ENCODE measurements at regions not wholly inside any gene's neighbourhood (a gene's known extent, or its start where the extent isn't known, plus 50 kb on each side); places are given as distances from the start of the nearest gene placed in this dataset.

GRCh38 chr16:7124701-7125100, 207.9 kb upstream of the RBFOX1 start (continued):
- TF ChIP-seq POU6F1 (CRISPR knock-in tag; IDR thresholded peaks at IDR 0.05; ENCODE audit: borderline replicate concordance, low read depth) (no peak), CSDC2 (CRISPR knock-in tag; IDR thresholded peaks at IDR 0.05) (no peak), ISL1 (CRISPR knock-in tag; IDR thresholded peaks at IDR 0.05) (no peak), ESRRG (CRISPR knock-in tag; IDR thresholded peaks at IDR 0.05) (no peak), PPARA (CRISPR knock-in tag; IDR thresholded peaks at IDR 0.05; ENCODE audit: borderline replicate concordance) (no peak), SNAI2 (CRISPR knock-in tag; IDR thresholded peaks at IDR 0.05) (no peak), RARB (CRISPR knock-in tag; IDR thresholded peaks at IDR 0.05) (no peak)

GRCh38 chr16:7124242-7124641, 208.4 kb upstream of the RBFOX1 start:
- no peak for ATAC-seq
- TF ChIP-seq GLIS3 (CRISPR knock-in tag; IDR thresholded peaks at IDR 0.05) = no peak
- TF ChIP-seq SNAI2 (CRISPR knock-in tag; IDR thresholded peaks at IDR 0.05) = no peak
- TF ChIP-seq PPARA (CRISPR knock-in tag; IDR thresholded peaks at IDR 0.05; ENCODE audit: borderline replicate concordance) = no peak
- no peak for TF ChIP-seq TSHZ2 (CRISPR knock-in tag; IDR thresholded peaks at IDR 0.05)
- no peak for TF ChIP-seq OSR1 (CRISPR knock-in tag; IDR thresholded peaks at IDR 0.05)
- no peak for TF ChIP-seq RARB (CRISPR knock-in tag; IDR thresholded peaks at IDR 0.05)
- no peak for TF ChIP-seq ZC3H10 (CRISPR knock-in tag; IDR thresholded peaks at IDR 0.05)
- TF ChIP-seq PATZ1 (CRISPR knock-in tag; IDR thresholded peaks at IDR 0.05; ENCODE audit: borderline replicate concordance) = no peak
- no peak for TF ChIP-seq ARNTL (CRISPR knock-in tag; IDR thresholded peaks at IDR 0.05; ENCODE audit: borderline replicate concordance, low read depth)
- TF ChIP-seq CSRNP3 (CRISPR knock-in tag; IDR thresholded peaks at IDR 0.05) = no peak
- no peak for TF ChIP-seq TCF4 (CRISPR knock-in tag; IDR thresholded peaks at IDR 0.05; ENCODE audit: borderline replicate concordance)
- no peak for TF ChIP-seq ZFP30 (CRISPR knock-in tag; IDR thresholded peaks at IDR 0.05)
- TF ChIP-seq ZNF8 (CRISPR knock-in tag; IDR thresholded peaks at IDR 0.05) = no peak
- TF ChIP-seq TOX (CRISPR knock-in tag; IDR thresholded peaks at IDR 0.05; ENCODE audit: borderline replicate concordance) = no peak
- TF ChIP-seq POU6F1 (CRISPR knock-in tag; IDR thresholded peaks at IDR 0.05; ENCODE audit: borderline replicate concordance, low read depth) = no peak
- no peak for TF ChIP-seq CREB5 (CRISPR knock-in tag; IDR thresholded peaks at IDR 0.05; ENCODE audit: low read depth)
- no peak for TF ChIP-seq BACH2 (CRISPR knock-in tag; IDR thresholded peaks at IDR 0.05; ENCODE audit: borderline replicate concordance)
- TF ChIP-seq ZFP3 (CRISPR knock-in tag; IDR thresholded peaks at IDR 0.05) = no peak
- no peak for TF ChIP-seq CSDC2 (CRISPR knock-in tag; IDR thresholded peaks at IDR 0.05)
- no peak for TF ChIP-seq ESRRG (CRISPR knock-in tag; IDR thresholded peaks at IDR 0.05)

Measured in SK-N-SH treated with all-trans-retinoic acid at 6 μM for 48 hours (cell line).